Activated naive CD4-positive, alpha-beta T cell treated with anti-CD3 and anti-CD28 coated beads, Interleukin-2, amount 50 U/mL, for 24 hours (primary cell): ENCODE measurements at regions not wholly inside any gene's neighbourhood (a gene's known extent, or its start where the extent isn't known, plus 50 kb on each side); places are given as distances from the start of the nearest gene placed in this dataset.
"Not testable (repeated sequence)": the region's sequence is repeated elsewhere in the genome, so short reads cannot be mapped to it uniquely, and the experiment has no call there.

ENCODE experiments used
- H3K27ac Mint-ChIP-seq: one replicate; pipeline ENCODE4 v1.8.0; 2021; ENCODE audit warnings: mild to moderate bottlenecking, mixed read lengths
- H3K27me3 Mint-ChIP-seq: one replicate; pipeline ENCODE4 v1.8.0; 2021; ENCODE audit warnings: mixed read lengths
- H3K36me3 Mint-ChIP-seq: one replicate; pipeline ENCODE4 v1.8.0; 2021; ENCODE audit warnings: mixed read lengths
- H3K4me1 Mint-ChIP-seq: one replicate; pipeline ENCODE4 v1.8.0; 2021; ENCODE audit warnings: mixed read lengths
- H3K4me3 Mint-ChIP-seq: one replicate; pipeline ENCODE4 v1.8.0; 2021; ENCODE audit warnings: mild to moderate bottlenecking, mixed read lengths
- H3K9me3 Mint-ChIP-seq: one replicate; pipeline ENCODE4 v1.8.0; 2021; ENCODE audit warnings: mixed read lengths

- H3K4me3 Mint-ChIP-seq, result no peak overlapping the region
- no peaks in the 10 kb centered on the region for H3K4me1 Mint-ChIP-seq
- no peak overlapping the region for H3K27ac Mint-ChIP-seq
- H3K9me3 Mint-ChIP-seq, result no peaks in the 10 kb centered on the region
- no peaks in the 10 kb centered on the region for H3K27me3 Mint-ChIP-seq
- no peaks in the 10 kb centered on the region for H3K36me3 Mint-ChIP-seq
These were observed 622.4 kb upstream of the TBX3 start for GRCh38 chr12:115306380-115306779.

GRCh38 chr12:115305867-115306266 is 621.9 kb upstream of the TBX3 start:
- H3K9me3 Mint-ChIP-seq, result no peaks in the 10 kb centered on the region
- no peaks in the 10 kb centered on the region for H3K4me1 Mint-ChIP-seq
- H3K27ac Mint-ChIP-seq, result no peak overlapping the region
- no peaks in the 10 kb centered on the region for H3K36me3 Mint-ChIP-seq
- no peak overlapping the region for H3K4me3 Mint-ChIP-seq
- H3K27me3 Mint-ChIP-seq, result no peaks in the 10 kb centered on the region

- Mint-ChIP-seq H3K27ac (no peak overlapping the region), H3K4me3 (no peak overlapping the region), H3K9me3 (no peaks in the 10 kb centered on the region), H3K36me3 (no peaks in the 10 kb centered on the region), H3K4me1 (no peaks in the 10 kb centered on the region), H3K27me3 (no peaks in the 10 kb centered on the region)
These were observed 621.3 kb upstream of the TBX3 start for GRCh38 chr12:115305275-115305674.

GRCh38 chr12:115303723-115304309 is 619.8 kb upstream of the TBX3 start:
- Mint-ChIP-seq H3K36me3 (no peaks in the 10 kb centered on the region), H3K27me3 (no peaks in the 10 kb centered on the region), H3K9me3 (no peaks in the 10 kb centered on the region), H3K4me3 (no peak overlapping the region), H3K4me1 (no peaks in the 10 kb centered on the region), H3K27ac (no peak overlapping the region)

GRCh38 chr12:115297445-115297844 is 613.5 kb upstream of the TBX3 start:
- peaks cover 2% of the 10 kb centered on the region for H3K27me3 Mint-ChIP-seq
- no peaks in the 10 kb centered on the region for H3K9me3 Mint-ChIP-seq
- no peaks in the 10 kb centered on the region for H3K4me1 Mint-ChIP-seq
- no peaks in the 10 kb centered on the region for H3K36me3 Mint-ChIP-seq
- H3K27ac Mint-ChIP-seq, result no peak overlapping the region
- H3K4me3 Mint-ChIP-seq, result no peak overlapping the region

GRCh38 chr12:115296613-115297198 is 612.7 kb upstream of the TBX3 start:
- no peak overlapping the region for H3K4me3 Mint-ChIP-seq
- H3K27ac Mint-ChIP-seq, result no peak overlapping the region
- no peaks in the 10 kb centered on the region for H3K4me1 Mint-ChIP-seq
- H3K27me3 Mint-ChIP-seq, result peaks cover 2% of the 10 kb centered on the region
- no peaks in the 10 kb centered on the region for H3K9me3 Mint-ChIP-seq
- H3K36me3 Mint-ChIP-seq, result no peaks in the 10 kb centered on the region

- Mint-ChIP-seq H3K36me3 (no peaks in the 10 kb centered on the region), H3K27me3 (peaks cover 2% of the 10 kb centered on the region), H3K4me3 (no peak overlapping the region), H3K9me3 (no peaks in the 10 kb centered on the region), H3K4me1 (no peaks in the 10 kb centered on the region), H3K27ac (no peak overlapping the region)
These were observed 611.9 kb upstream of the TBX3 start for GRCh38 chr12:115295886-115296285.

- Mint-ChIP-seq H3K27me3 (peaks cover 2% of the 10 kb centered on the region), H3K9me3 (no peaks in the 10 kb centered on the region), H3K27ac (no peak overlapping the region), H3K4me1 (no peaks in the 10 kb centered on the region), H3K4me3 (no peak overlapping the region), H3K36me3 (no peaks in the 10 kb centered on the region)
These were observed 610.6 kb upstream of the TBX3 start for GRCh38 chr12:115294453-115295133.

GRCh38 chr12:115285429-115285828 is 601.5 kb upstream of the TBX3 start:
- not testable (repeated sequence) for H3K4me3 Mint-ChIP-seq, H3K27ac Mint-ChIP-seq, H3K27me3 Mint-ChIP-seq, H3K36me3 Mint-ChIP-seq, H3K4me1 Mint-ChIP-seq, H3K9me3 Mint-ChIP-seq

GRCh38 chr12:115273456-115273855 is 589.5 kb upstream of the TBX3 start:
- no peaks in the 10 kb centered on the region for H3K36me3 Mint-ChIP-seq
- no peaks in the 10 kb centered on the region for H3K4me1 Mint-ChIP-seq
- no peak overlapping the region for H3K4me3 Mint-ChIP-seq
- no peaks in the 10 kb centered on the region for H3K27me3 Mint-ChIP-seq
- no peak overlapping the region for H3K27ac Mint-ChIP-seq
- no peaks in the 10 kb centered on the region for H3K9me3 Mint-ChIP-seq

GRCh38 chr12:115268451-115268850 is 584.5 kb upstream of the TBX3 start:
- H3K4me3 Mint-ChIP-seq, result no peak overlapping the region
- no peaks in the 10 kb centered on the region for H3K36me3 Mint-ChIP-seq
- no peaks in the 10 kb centered on the region for H3K27me3 Mint-ChIP-seq
- H3K9me3 Mint-ChIP-seq, result no peaks in the 10 kb centered on the region
- no peaks in the 10 kb centered on the region for H3K4me1 Mint-ChIP-seq
- no peak overlapping the region for H3K27ac Mint-ChIP-seq

- H3K36me3 Mint-ChIP-seq, result no peaks in the 10 kb centered on the region
- H3K4me1 Mint-ChIP-seq, result no peaks in the 10 kb centered on the region
- no peaks in the 10 kb centered on the region for H3K9me3 Mint-ChIP-seq
- H3K27me3 Mint-ChIP-seq, result no peaks in the 10 kb centered on the region
- H3K27ac Mint-ChIP-seq, result no peak overlapping the region
- no peak overlapping the region for H3K4me3 Mint-ChIP-seq
These were observed 583.9 kb upstream of the TBX3 start for GRCh38 chr12:115267891-115268290.

GRCh38 chr12:115267464-115267863 is 583.5 kb upstream of the TBX3 start:
- Mint-ChIP-seq H3K27ac (no peak overlapping the region), H3K4me3 (no peak overlapping the region), H3K36me3 (no peaks in the 10 kb centered on the region), H3K9me3 (no peaks in the 10 kb centered on the region), H3K4me1 (no peaks in the 10 kb centered on the region), H3K27me3 (no peaks in the 10 kb centered on the region)

GRCh38 chr12:115264605-115265004 is 580.6 kb upstream of the TBX3 start:
- no peaks in the 10 kb centered on the region for H3K9me3 Mint-ChIP-seq
- no peaks in the 10 kb centered on the region for H3K36me3 Mint-ChIP-seq
- H3K27ac Mint-ChIP-seq, result no peak overlapping the region
- H3K4me3 Mint-ChIP-seq, result no peak overlapping the region
- H3K27me3 Mint-ChIP-seq, result no peaks in the 10 kb centered on the region
- no peaks in the 10 kb centered on the region for H3K4me1 Mint-ChIP-seq

GRCh38 chr12:115261691-115262398 is 577.9 kb upstream of the TBX3 start:
- Mint-ChIP-seq H3K4me3 (no peak overlapping the region), H3K36me3 (no peaks in the 10 kb centered on the region), H3K27me3 (no peaks in the 10 kb centered on the region), H3K9me3 (no peaks in the 10 kb centered on the region), H3K27ac (no peak overlapping the region), H3K4me1 (no peaks in the 10 kb centered on the region)
